DND-41 (cell line): ENCODE measurements at regions not wholly inside any gene's neighbourhood (a gene's known extent, or its start where the extent isn't known, plus 50 kb on each side); places are given as distances from the start of the nearest gene placed in this dataset.

Experiments
- CTCF ChIP-seq: IDR thresholded peaks from 2 replicates; pipeline ENCODE4 v1.5.1; 2012; ENCODE audit warnings: borderline replicate concordance, low read length, moderate library complexity, mild to moderate bottlenecking; ENCODE audit not compliant: poor library complexity, severe bottlenecking; ENCODE audit errors: extremely low read depth
- EZH2 ChIP-seq: IDR thresholded peaks from 3 replicates; pipeline ENCODE4 v1.6.1; 2012; ENCODE audit warnings: borderline replicate concordance, low read depth, mild to moderate bottlenecking, moderate library complexity, low read length, inconsistent platforms; ENCODE audit not compliant: severe bottlenecking

- TF ChIP-seq CTCF = no peak
- no peak for TF ChIP-seq EZH2
These were observed 70.2 kb upstream of the MUCL1 start for GRCh38 chr12:54784115-54784514.
